ENCODE measurements at regions not wholly inside any gene's neighbourhood (a gene's known extent, or its start where the extent isn't known, plus 50 kb on each side); places are given as distances from the start of the nearest gene placed in this dataset.

DNA sequence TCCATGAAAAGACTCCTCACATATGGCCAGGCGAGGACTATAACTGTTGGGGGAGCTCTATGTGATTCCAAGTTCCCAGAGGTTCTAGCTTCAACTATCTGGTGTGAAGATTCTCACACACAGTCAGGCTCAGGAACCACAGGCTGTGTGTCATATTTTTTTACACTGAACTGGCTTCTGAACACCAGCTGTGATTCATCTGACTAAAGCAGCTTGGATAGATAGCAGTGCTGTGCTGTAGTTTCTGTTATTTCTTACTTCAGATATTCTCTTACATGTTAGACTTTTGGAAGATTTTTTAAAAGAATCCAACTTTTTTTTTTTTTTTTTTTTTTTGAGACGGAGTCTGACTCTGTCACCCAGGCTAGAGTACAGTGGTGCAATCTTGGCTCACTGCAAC, 140.7 kb upstream of the MCHR2 start:
- DNase-seq (ENCODE audit: low spot score), result peak; percentile 13

DNA sequence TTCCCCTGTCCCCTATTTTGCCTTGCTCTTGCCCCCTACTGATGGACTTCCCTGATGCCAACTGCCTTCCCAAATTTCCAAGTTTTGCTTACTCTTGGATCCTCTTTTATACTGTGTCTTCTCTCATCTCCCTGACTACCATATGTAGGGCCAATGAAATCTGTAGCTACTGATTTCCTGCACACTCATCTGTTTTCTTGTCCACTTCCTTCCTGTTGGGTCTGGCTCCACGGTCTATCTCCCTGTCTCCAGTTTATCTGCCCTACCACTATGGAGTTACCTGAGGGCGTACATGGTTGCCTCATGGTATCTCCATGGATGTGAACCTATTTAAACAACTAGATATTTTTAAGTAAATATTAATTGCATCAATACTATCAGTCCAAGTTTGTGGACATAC, 140.3 kb upstream of the MCHR2 start:
- peak; percentile 25 for DNase-seq (ENCODE audit: low spot score)

DNA sequence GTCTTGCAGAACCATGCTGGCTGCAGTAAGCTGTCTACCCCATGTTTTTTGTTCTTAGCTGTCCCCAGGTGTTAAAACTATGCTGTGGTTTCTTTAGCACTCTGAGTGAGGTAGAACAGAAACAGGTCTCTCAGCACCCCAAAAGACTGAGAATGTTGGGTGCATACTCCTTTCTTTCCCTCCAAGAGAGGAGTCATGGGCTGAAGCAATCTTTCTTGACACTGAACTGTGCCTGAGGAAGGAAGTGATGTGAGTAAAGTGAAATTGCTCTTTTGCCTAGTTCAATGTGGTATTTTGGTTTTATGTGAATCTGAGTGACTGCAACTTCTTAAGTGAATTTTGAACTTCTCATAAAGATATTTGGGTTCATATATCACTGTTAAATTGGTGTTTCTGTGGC, 138.0 kb upstream of the MCHR2 start:
- no peak for DNase-seq (ENCODE audit: low spot score)

DNA sequence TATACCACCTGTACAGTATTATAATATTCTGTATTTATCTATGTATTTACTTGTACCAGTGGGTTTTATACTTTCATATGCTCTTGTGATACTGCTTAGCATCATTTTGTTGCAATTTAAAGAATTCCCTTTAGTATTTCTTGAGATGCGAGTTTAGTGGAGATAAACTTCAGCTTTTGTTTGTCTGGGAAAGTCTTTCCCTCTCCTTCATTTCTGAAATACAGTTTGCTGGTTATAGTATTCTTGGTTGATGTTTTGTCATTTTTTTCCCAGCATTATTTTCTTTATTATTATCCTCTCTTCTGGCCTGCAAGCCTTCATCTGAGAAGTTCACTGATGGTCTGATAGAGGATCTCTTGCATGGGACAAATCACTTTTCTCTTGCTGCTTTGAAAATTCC, 136.6 kb upstream of the MCHR2 start:
- no peak for DNase-seq (ENCODE audit: low spot score)

DNA sequence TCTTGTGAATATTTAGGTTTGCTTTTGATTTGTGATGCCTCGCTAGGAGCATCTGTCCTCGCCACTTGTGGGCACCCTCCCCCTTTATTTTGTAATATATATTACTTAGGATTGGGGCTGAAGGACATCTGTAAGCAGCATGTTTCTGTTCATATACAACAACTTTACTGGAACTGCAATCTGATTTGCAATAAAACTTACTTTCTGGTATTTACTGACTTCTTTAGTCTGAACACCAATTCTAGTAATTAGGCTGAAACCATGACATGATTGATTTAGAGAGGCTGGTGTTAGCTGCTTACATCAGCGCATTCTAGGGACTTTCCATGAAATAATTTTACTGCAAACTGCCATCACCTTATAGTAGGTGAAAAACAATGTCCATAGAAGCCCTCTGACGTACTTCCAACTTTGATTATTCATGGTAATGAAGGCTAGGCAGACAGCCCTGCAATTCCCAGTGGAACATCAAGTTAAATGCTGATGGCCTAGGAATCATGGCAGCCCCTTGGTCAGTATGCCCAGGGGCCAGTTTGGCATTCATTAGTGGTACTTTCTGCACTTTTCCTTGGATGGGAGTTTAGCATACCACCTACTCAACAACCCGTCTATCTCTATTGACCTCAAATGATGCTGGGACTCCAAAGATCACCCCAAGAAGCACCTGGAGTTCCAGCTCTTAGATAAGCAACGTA, 132.9 kb upstream of the MCHR2 start:
- DNase-seq (ENCODE audit: low spot score), result no peak

DNA sequence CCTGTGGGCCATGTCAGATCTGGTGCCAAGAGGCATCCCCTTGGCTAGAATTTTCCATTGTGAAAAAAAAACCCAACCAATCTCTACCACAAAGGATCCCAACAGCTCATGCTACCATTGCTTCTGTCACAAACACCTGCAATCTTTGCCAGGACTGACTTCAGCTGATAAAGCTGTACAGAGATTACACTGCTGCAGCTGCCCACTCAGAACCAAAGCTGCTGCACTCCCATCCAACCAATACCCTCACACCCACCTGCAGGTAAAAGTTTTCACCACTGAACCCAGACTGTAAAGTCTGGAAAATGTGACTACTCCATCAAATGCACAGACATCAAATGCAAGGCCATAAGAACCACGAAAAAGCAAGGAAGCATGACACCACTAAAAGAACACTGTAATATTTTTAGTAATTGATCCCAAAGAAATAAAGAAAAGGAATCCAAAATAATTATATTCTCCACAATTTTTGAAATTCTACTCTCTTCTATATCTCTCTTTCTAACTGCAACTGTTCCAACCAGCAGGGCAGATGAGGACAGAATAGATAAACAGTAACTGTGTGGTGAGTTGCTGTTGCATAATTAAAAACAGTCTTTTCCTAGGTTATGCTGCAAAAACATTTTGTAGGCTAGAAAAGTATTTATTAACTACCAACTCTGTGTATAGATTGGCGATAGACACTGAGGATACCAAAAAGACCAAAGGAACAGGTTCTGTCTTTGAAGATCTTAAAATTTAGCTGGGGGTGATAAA, 128.0 kb upstream of the MCHR2 start:
- DNase-seq (ENCODE audit: low spot score), result no peak

DNA sequence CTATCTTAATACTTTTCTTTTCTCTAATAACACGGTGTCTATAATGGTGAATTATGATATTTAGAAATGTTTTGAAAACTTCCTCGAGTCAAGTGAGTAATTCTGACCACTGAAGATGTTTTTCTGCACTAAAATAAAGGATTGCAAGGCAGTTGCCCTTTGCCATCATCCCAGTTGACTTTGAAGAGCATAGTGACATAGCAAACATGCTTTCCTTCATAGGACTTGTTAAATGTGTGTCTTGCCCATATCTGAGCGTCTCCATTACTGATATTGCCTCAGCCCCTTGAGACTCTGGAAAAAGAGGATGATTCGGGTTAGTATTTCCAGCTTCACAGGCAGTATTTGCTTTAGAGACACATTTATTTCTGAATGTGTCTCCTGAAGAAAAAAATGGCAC, 125.2 kb upstream of the MCHR2 start:
- no peak for DNase-seq (ENCODE audit: low spot score)

DNA sequence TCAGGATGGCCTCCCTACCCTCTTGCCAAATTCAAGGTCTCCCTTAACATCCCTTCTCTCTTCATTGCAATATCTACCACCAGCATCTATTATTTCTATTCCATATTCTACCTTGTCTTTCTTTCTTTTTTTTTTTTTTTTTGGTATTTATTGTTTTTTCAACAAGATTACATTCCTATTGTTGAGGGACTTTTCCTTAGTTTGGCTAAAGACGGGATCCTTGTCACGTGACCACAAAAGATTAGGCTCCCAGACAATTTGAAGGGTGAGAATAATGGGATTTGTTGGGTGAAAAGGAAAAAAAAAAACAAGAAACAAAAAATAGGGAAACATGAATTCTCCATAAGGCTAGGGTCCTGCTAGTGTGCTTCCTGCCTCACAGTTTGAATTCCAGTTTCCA, 124.3 kb upstream of the MCHR2 start:
- no peak for DNase-seq (ENCODE audit: low spot score)

DNA sequence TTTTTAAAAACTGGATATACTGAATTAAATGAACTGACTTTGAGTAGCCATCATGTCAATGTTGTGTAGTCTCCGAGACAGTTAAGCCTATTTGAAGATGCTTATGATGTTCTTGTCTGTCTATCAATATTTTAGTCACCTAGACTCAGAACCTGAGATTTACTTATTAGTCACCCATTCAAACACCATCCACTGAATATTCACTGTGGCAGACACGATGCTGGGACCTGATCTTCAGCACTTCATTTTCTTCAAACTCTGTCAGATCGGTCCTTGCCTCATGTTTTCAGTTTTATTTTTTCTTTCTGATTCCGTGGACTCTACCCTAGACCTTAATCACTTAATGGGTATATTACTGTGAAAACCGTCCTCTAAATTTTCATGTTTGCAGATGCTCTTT, 123.7 kb upstream of the MCHR2 start:
- DNase-seq (ENCODE audit: low spot score), result no peak

DNA sequence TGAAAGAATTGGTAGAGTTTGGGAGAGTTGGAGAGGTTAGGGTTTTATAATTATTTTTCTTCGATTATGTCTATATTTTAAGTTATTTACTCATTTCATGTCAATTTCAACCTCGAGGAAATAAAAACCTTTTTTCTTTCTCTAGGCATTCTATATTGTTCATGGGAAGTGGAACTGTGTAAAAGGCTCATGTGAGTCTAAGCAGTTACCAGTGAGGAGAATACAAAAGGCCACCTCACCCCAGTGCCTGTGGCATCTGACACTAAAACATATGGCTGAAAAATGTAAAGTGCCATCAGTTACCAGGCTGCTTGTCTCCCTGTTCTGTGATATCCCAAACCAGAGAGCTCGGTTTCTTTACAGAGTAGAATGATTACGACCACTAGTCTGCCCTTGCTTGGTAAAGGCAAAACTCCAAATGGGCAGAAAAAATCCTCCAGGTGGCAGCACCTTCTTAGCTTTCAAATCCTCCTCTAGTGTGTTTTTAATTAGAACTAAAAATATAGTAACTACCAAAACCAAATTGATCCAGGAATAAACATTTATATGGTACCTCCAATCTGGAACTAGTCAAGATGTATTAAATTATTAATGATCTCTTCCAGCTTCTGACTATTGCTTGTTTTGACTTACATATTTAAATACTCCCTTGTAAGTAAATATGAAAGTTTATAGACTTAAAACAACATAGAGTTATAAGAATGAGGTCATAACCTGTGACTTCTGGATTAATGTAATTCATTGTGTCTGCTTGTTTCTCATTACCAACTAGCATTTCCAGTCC, 122.6 kb upstream of the MCHR2 start:
- peak; percentile 73 for DNase-seq (ENCODE audit: low spot score)

DNA sequence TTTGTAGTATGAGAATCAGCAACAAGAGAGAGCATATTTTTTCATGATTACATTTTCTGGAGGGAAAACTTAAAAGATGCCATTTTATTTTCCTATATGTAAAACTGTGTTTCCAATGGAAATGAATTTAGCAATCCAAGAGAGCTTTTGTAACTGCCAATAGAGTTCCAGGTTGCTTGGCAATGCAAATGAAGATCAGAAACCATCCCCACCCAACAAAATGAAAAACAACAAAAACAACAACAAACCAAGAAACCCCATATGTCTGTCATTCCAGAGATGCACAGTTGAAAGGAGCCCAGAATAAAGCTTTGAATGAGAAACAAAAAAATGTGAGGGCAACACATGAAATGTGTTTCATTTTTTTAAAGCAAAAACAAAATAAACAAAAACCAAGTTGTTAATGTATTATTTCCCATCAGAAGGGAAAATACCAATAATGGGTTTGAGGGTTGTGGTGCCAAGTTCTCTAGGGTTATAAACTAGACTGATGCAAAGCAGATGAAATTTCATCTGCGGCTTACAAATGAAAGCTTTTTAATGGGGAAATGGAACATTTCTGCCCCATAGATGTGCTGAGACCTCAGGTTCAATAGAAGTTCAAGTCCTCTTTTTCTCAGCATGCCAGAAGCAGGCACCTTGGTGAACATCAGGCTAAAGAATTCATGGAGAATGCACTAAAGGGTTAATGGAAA, 121.5 kb upstream of the MCHR2 start:
- DNase-seq (ENCODE audit: low spot score), result no peak

DNA sequence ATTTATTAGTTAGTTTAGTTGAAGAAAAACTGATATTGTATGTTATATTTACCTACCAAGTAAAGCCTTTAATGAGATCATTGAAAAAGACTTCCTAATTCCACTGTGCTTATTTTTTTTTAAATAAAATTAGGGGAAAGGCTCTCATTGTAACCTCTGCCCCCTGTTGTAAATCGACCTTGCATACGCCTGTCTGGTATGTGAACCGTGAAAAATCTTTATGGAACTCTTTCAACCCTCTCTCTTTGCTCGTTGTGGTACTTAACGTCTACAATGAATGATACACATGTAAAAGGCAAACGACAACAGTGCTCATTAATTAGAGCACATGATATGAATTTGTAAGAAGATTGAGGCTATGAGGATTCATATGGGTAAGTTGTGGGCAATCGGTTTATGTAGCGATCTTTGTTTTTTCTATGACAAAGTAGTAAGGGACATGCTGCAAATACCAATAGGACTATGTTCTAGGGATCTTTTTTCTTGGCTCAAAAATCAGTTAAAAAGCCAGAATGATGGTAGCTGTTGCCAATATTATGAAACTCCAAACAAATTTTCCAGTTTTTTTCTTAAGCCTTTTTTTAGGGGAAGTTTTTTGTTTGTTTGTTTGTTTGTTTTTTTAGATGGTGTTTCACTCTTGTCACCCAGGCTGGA, 119.0 kb upstream of the MCHR2 start:
- no peak for DNase-seq (ENCODE audit: low spot score)

DNA sequence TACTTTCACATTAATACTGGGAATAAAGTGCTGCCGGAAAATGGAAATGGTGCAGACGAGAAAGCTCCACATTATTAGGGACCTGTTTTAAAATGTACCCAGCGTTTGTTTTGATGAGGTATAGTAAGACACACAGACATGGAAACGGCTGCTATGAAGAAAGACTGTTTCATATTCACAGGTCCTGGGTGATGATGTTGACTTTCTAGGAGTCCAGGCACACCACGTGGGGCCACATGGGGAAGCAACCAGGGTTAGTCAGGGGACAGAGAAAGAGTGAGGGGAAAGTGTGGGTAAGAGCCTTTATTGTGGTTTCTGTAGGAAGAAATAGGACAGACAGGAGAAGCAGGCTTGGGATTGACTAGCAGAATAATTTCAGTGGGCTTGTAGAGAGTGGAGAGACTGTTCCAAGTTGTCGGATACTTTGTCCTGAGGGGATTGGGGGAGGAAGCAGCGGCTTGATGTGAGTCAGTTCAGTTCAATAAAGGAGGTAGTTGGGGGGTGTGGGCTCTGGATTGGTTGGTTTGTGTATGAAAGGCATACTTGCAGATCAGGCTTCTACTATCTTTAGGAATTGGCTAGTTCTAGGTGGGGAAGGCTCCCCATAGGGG, 112.0 kb upstream of the MCHR2 start:
- no peak for DNase-seq (ENCODE audit: low spot score)

DNA sequence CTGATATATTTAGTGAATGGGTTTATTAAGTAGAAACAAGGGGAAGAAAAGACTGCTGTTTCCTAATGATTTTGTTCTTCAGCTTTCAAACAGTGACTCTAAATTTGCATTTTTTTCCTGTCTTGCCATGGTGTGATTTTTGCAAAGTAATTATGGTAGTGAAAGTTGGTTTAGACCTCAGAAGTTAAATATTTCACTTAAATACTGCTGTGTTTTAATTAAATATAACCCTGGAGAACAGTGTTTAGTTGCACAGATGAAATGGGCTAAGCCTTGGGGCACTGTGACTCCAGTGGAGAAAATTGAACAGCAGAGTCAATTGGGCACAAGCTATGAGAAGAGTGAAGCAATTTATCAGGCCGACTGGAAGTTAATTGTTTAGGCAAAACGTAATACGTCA, 111.1 kb upstream of the MCHR2 start:
- DNase-seq (ENCODE audit: low spot score), result no peak

DNA sequence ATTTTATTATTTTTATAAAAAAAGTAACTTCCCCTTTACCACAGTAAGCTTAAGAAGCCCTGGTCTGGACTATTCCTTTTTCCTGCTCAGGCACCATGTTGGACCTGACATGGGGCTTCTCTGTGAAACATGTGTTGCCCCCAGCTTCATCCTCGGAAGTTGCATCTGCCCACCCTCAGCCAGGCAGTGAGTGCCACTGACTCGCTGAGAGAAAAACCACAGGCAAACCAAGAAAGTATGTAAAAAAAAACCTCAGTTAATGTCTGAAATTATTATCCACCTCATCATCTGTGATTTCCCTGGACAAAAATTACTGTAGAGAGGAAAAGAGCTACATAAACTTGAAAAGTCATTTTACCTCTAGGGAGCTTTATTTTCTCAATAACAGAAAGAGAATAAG, 109.9 kb upstream of the MCHR2 start:
- DNase-seq (ENCODE audit: low spot score), result no peak

DNA sequence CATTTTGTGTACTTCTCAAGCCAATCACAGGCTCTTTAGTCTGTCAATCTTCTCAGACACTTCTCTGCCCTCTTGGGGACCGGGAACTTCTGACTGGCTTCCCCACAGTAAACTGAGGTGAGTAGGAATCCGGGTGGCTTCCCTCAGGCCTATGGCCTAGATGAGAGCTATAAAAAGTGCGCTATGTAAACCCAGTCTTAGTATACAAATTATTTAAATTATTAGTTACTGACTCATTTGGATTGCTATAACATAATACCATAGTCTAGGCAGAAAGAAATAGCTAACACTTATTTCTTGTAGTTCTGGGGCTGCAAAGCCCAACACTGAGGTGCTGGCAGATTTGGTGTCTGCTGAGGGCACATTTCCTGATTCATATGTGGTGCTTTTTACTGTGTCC, 109.2 kb upstream of the MCHR2 start:
- no peak for DNase-seq (ENCODE audit: low spot score)

DNA sequence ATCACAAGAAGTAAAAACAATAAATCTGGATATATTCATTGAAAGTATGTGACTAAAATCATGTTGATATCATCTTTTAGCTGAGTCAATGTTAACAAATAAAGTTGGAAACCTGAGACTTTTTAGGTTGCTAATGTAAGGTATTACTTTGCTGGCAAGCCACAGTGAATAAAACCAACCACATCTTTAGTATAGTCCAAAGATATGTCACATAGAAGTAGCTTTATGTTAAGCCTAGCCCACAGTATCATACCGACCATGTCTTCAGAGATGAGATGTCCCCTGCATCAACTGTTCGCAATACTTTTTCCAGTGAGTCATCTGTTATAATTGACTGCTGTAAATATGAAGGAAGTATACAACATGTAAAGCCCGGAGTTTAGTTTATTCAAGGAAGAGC, 107.6 kb upstream of the MCHR2 start:
- no peak for DNase-seq (ENCODE audit: low spot score)

DNA sequence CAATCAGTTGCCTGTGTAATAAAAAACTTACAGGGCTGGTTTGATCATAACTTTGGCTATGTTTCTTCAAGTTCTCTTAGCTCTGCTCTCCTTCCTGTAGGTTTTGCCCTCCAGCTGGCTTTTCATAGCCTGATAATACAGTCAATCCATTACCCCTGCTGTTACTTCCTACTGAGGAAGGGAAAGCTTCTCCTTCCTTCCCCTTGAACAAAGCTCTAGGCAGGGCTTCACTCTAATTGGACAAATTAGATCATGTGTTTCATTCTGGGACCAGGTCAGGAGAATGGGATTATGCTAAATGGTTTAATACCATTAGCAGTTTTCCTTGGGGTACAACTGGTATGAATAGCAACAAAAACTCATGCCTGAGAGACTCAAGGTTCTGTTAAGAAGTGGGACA, 106.8 kb upstream of the MCHR2 start:
- no peak for DNase-seq (ENCODE audit: low spot score)

DNA sequence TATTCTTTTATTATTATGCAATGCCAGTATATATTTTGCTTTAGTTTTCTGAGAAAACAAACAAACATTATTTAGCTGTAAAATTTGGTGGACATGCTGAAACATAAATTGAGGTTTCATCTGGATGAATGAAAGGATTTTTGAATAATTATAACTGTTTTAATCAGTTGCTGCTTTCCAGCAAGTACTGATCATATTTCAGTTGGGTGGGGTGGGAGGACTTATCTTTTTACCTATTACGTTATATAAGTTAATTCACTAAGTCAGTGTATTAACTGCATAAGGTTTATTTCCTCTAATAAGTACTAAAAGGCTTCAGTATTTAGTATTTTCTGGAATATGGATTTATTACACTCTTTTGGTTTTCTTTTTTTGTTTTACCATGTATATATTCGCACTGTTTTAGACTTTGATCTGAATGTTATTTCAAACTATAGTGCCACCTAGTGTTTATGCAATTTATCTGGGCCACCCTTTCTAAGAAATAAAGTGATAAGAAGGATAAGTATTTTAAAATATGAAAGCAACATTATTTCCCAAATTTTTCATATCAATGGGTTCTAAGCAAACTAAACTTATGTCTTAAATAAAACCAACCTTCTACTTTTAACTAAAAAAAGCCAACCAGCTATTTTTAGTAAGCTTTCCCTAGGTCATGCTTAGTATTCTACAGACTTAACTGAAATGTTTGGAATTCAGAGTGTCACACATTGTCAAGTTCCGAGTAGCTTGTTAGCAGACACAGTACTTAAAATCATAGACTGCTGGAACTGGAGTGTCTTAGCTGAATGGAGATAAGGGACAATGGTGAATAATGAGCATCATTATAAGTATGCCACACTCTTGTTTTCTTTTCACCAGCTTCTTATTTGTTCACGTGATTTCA, 105.4 kb upstream of the MCHR2 start:
- no peak for DNase-seq (ENCODE audit: low spot score)

DNA sequence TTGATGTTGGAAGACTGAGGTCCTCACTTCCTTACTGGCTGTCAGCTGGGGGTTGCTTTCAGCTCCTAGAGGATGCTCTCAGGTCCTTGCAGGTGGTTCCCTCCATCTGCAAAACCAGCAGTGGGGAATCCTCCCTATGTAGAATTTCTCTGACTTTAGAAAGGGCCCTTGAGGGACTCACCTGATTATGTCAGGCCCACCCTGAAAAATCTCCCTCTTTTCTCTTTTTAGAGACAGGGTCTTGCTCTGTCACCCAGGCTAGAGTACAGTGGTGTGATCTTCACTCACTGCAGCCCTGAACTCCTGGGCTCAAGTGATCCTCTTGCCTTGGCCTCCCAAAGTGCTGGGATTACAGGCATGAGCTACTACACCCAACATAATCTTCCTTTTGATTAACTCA, 102.9 kb upstream of the MCHR2 start:
- DNase-seq (ENCODE audit: low spot score), result no peak

DNA sequence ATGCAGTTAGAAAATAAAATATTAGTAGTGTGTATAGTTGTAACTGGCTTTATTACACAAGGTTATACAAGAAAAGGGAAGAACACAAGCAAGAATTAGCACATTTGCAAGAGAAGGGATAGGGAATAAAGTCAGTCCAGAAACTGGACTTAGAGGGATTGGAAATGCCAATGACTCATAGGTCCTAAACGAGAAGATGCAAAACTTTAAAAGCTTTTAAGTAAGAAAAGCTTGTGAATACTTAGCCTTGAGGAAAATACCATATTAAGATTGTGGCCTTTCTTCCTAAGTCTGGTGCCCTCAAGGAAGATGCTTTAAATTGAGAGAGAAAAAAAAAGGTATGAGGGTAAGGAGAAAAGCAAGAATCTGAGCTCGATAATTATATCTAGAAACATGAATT, 102.3 kb upstream of the MCHR2 start:
- no peak for DNase-seq (ENCODE audit: low spot score)
